ENCODE measurements at regions not wholly inside any gene's neighbourhood (a gene's known extent, or its start where the extent isn't known, plus 50 kb on each side); places are given as distances from the start of the nearest gene placed in this dataset.

GRCh38 chr2:147614471-147614870 lies 230.4 kb upstream of the ACVR2A start:
- 63% methylated on average over 3 of the region's 3 CpGs for WGBS, 2 donors
- TF ChIP-seq POLR2A (IDR thresholded peaks at IDR 0.05) (no peak), CTCF (IDR thresholded peaks at IDR 0.05) (no peak)

GRCh38 chr2:147610496-147611040 lies 234.3 kb upstream of the ACVR2A start:
- WGBS, 2 donors = 90 to 93% methylated on average over 2 of the region's 2 CpGs
- Histone ChIP-seq H3K27ac (no peak overlapping the region), H3K4me3 (replicated peaks in 1 of 3) (no peak overlapping the region), H3K9me3 (no peaks in the 10 kb centered on the region), H3K36me3 (no peaks in the 10 kb centered on the region), H3K4me1 (no peaks in the 10 kb centered on the region), H3K27me3 (no peaks in the 10 kb centered on the region)
- intact Hi-C loops (cut with DNase I) = no loop called here
- DNase-seq = no peak
- TF ChIP-seq CTCF (IDR thresholded peaks at IDR 0.05) (no peak), POLR2A (IDR thresholded peaks at IDR 0.05) (no peak)

More at GRCh38 chr2:147614471-147614870, 230.4 kb upstream of the ACVR2A start:
- H3K9me3 ChIP-seq = no peaks in the 10 kb centered on the region
- no peak for DNase-seq
- H3K4me3 ChIP-seq (replicated peaks in 1 of 3) = no peak overlapping the region
- H3K4me1 ChIP-seq = no peaks in the 10 kb centered on the region
- H3K27me3 ChIP-seq = no peaks in the 10 kb centered on the region
- intact Hi-C loops (cut with DNase I) = no loop called here
- H3K36me3 ChIP-seq = no peaks in the 10 kb centered on the region
- no peak overlapping the region for H3K27ac ChIP-seq

- WGBS, 2 donors = 96 to 99% methylated on average over 3 of the region's 3 CpGs
- intact Hi-C loops (cut with DNase I) = no loop called here
- H3K36me3 ChIP-seq = no peaks in the 10 kb centered on the region
Observed at GRCh38 chr2:147609301-147609700, 235.5 kb upstream of the ACVR2A start.

GRCh38 chr2:147607379-147607778 lies 237.4 kb upstream of the ACVR2A start:
- Histone ChIP-seq H3K27ac (no peak overlapping the region), H3K4me1 (no peaks in the 10 kb centered on the region), H3K4me3 (replicated peaks in 1 of 3) (no peak overlapping the region), H3K9me3 (no peaks in the 10 kb centered on the region), H3K36me3 (no peaks in the 10 kb centered on the region), H3K27me3 (no peaks in the 10 kb centered on the region)
- WGBS, 2 donors = 33 to 40% methylated on average over 3 of the region's 3 CpGs
- TF ChIP-seq CTCF (IDR thresholded peaks at IDR 0.05) = no peak
- no peak for TF ChIP-seq POLR2A (IDR thresholded peaks at IDR 0.05)
- intact Hi-C loops (cut with DNase I) = no loop called here
- DNase-seq = no peak

More at GRCh38 chr2:147609301-147609700, 235.5 kb upstream of the ACVR2A start:
- Histone ChIP-seq H3K27me3 (no peaks in the 10 kb centered on the region), H3K9me3 (no peaks in the 10 kb centered on the region), H3K4me3 (replicated peaks in 1 of 3) (no peak overlapping the region), H3K4me1 (no peaks in the 10 kb centered on the region), H3K27ac (no peak overlapping the region)
- no peak for TF ChIP-seq CTCF (IDR thresholded peaks at IDR 0.05)
- TF ChIP-seq POLR2A (IDR thresholded peaks at IDR 0.05) = no peak
- no peak for DNase-seq

- intact Hi-C loops (cut with DNase I) = no loop called here
- Histone ChIP-seq H3K4me3 (replicated peaks in 1 of 3) (no peak overlapping the region), H3K27ac (no peak overlapping the region), H3K36me3 (no peaks in the 10 kb centered on the region), H3K4me1 (no peaks in the 10 kb centered on the region), H3K27me3 (no peaks in the 10 kb centered on the region), H3K9me3 (no peaks in the 10 kb centered on the region)
- DNase-seq = no peak
- TF ChIP-seq POLR2A (IDR thresholded peaks at IDR 0.05) = no peak
- no peak for TF ChIP-seq CTCF (IDR thresholded peaks at IDR 0.05)
- 56 to 67% methylated on average over 3 of the region's 3 CpGs for WGBS, 2 donors
Observed at GRCh38 chr2:147603876-147604275, 241.0 kb upstream of the ACVR2A start.
